ENCODE measurements at regions not wholly inside any gene's neighbourhood (a gene's known extent, or its start where the extent isn't known, plus 50 kb on each side); places are given as distances from the start of the nearest gene placed in this dataset.

DNA sequence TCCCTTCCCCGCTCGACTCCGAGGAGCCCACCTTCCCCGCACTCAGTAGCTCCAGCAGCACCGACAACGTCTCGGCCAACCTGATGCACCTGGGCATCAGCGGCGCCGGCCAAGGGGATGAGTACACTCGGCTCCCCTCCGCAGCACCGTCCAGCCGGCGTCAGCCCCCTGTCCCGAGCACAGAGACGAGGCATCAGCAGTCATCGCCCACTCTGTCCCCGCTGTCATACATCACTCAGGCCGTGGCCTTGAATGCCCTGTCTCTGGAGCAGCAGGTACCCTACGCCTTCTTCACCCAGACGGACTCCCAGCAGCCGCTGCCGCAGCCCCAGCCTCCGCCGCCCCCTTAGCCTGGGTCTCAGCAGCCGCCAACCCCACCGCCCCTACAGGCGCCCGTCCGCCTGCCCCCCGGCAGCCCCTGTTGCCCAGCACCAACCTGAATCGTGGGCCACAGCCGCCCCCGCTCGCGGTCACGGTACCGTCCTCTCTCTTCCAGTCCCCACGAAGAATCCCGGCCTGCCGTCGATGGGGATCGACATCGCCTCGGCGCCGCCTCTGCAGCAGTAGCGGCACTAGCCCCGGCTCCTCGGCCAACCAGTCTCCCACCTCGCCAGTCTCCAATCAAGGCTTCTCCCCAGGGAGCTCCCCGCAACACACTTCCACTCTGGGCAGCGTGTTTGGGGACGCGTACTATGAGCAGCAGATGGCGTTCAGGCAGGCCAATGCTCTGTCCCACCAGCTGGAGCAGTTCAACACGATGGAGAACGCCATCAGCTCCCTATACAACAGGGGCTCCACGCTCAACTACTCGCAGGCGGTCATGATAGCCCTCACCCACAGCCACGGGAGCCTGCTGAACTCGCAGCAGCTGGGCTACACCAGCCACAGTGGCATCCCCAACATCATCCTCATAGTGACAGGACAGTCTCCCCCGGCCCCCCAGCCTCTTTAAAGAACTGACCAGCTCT is 1195.9 kb upstream of the CHAC2 start:
- Histone ChIP-seq H3K27ac (no peak overlapping the region), H2AFZ (no peak overlapping the region), H3K9me3 (ENCODE audit: control insufficient read depth, low read length) (no peaks in the 10 kb centered on the region), H3K79me2 (no peaks in the 10 kb centered on the region), H3K36me3 (ENCODE audit: control insufficient read depth, insufficient read depth, low read length) (no peaks in the 10 kb centered on the region), H3K4me2 (ENCODE audit: low read length) (no peak overlapping the region), H3K27me3 (ENCODE audit: control insufficient read depth, insufficient read depth, low read length) (no peaks in the 10 kb centered on the region), H3K4me1 (no peaks in the 10 kb centered on the region), H3K4me3 (ENCODE audit: low read depth, low read length) (no peak overlapping the region), H3K9ac (no peak overlapping the region)
- TF ChIP-seq CTCF (IDR thresholded peaks at IDR 0.05) = no peak

GRCh38 chr2:52570716-52571115 is 1196.9 kb upstream of the CHAC2 start:
- Histone ChIP-seq H3K4me3 (ENCODE audit: low read depth, low read length) (no peak overlapping the region), H3K4me1 (no peaks in the 10 kb centered on the region), H2AFZ (no peak overlapping the region), H3K27ac (no peak overlapping the region), H3K36me3 (ENCODE audit: control insufficient read depth, insufficient read depth, low read length) (no peaks in the 10 kb centered on the region), H3K79me2 (no peaks in the 10 kb centered on the region), H3K9ac (no peak overlapping the region), H3K27me3 (ENCODE audit: control insufficient read depth, insufficient read depth, low read length) (no peaks in the 10 kb centered on the region), H3K9me3 (ENCODE audit: control insufficient read depth, low read length) (no peaks in the 10 kb centered on the region), H3K4me2 (ENCODE audit: low read length) (no peak overlapping the region)
- TF ChIP-seq CTCF (IDR thresholded peaks at IDR 0.05) = no peak

GRCh38 chr2:52563151-52563550 is 1204.5 kb upstream of the CHAC2 start:
- no peaks in the 10 kb centered on the region for H3K4me1 ChIP-seq
- H3K36me3 ChIP-seq (ENCODE audit: control insufficient read depth, insufficient read depth, low read length) = no peaks in the 10 kb centered on the region
- H3K4me2 ChIP-seq (ENCODE audit: low read length) = no peak overlapping the region
- no peak overlapping the region for H3K4me3 ChIP-seq (ENCODE audit: low read depth, low read length)
- no peak overlapping the region for H3K9ac ChIP-seq
- H3K27me3 ChIP-seq (ENCODE audit: control insufficient read depth, insufficient read depth, low read length) = no peaks in the 10 kb centered on the region
- no peak overlapping the region for H3K27ac ChIP-seq
- H3K9me3 ChIP-seq (ENCODE audit: control insufficient read depth, low read length) = no peaks in the 10 kb centered on the region
- no peak for TF ChIP-seq CTCF (IDR thresholded peaks at IDR 0.05)
- no peaks in the 10 kb centered on the region for H3K79me2 ChIP-seq
- no peak overlapping the region for H2AFZ ChIP-seq

DNA sequence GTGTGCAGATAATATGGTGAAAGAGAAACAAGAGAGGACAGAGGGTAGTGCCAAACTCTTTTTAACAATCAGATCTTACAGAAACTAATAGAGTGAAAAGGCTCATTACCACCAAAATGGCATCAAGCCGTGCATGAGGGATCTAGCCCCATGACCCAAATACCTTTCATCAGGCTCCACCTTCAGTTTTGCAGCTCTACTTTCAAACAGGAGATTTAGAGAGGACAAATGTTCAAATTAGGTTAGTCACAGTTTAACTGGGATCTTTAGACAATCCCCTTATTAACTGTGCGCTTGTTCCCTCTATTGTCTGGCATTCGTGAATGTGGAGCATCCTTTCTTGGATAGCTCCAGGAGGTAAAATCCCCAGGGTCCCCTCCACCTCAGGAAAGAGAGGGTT is 1209.3 kb upstream of the CHAC2 start:
- Histone ChIP-seq H3K36me3 (ENCODE audit: control insufficient read depth, insufficient read depth, low read length) (no peaks in the 10 kb centered on the region), H3K27ac (no peak overlapping the region), H2AFZ (no peak overlapping the region), H3K4me3 (ENCODE audit: low read depth, low read length) (no peak overlapping the region), H3K4me1 (no peaks in the 10 kb centered on the region), H3K4me2 (ENCODE audit: low read length) (no peak overlapping the region), H3K79me2 (no peaks in the 10 kb centered on the region), H3K27me3 (ENCODE audit: control insufficient read depth, insufficient read depth, low read length) (no peaks in the 10 kb centered on the region), H3K9me3 (ENCODE audit: control insufficient read depth, low read length) (no peaks in the 10 kb centered on the region), H3K9ac (no peak overlapping the region)
- no peak for TF ChIP-seq CTCF (IDR thresholded peaks at IDR 0.05)

DNA sequence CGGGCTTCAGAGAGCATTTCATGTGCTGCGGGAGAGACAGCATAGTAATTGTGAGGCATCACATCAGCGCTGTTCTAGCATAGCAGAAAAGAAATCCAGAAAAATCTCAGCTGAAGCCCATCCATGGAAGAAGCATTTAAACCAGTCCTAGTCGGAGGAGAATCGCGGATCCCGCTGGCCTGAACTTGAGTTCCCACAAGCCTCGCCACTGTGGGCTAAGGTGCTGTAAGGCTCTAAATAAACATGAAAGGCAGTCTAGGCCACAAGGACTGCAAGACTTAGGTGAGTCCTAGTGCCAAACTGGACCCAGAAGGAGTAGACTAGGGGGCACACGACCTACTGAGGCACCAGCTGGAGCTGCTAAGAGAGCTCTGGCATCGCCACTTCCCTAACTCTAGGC is 1225.3 kb upstream of the CHAC2 start:
- TF ChIP-seq CTCF (IDR thresholded peaks at IDR 0.05) = no peak
- H3K4me2 ChIP-seq (ENCODE audit: low read length) = no peak overlapping the region
- H3K79me2 ChIP-seq = no peaks in the 10 kb centered on the region
- H3K27me3 ChIP-seq (ENCODE audit: control insufficient read depth, insufficient read depth, low read length) = no peaks in the 10 kb centered on the region
- H3K9me3 ChIP-seq (ENCODE audit: control insufficient read depth, low read length) = no peaks in the 10 kb centered on the region
- H3K27ac ChIP-seq = no peak overlapping the region
- no peak overlapping the region for H2AFZ ChIP-seq
- H3K9ac ChIP-seq = no peak overlapping the region
- H3K4me1 ChIP-seq = no peaks in the 10 kb centered on the region
- no peaks in the 10 kb centered on the region for H3K36me3 ChIP-seq (ENCODE audit: control insufficient read depth, insufficient read depth, low read length)
- no peak overlapping the region for H3K4me3 ChIP-seq (ENCODE audit: low read depth, low read length)

All from parathyroid adenoma (tissue), 2 donors.